Spleen (tissue), 11 donors: ENCODE measurements at regions not wholly inside any gene's neighbourhood (a gene's known extent, or its start where the extent isn't known, plus 50 kb on each side); places are given as distances from the start of the nearest gene placed in this dataset.

Source experiments
- DNase-seq: peaks from one replicate; pipeline ENCODE4 v3.0.0-alpha.2; 2020
- H3K27ac ChIP-seq, 8 donors: fragments of 200-600 bp; sonication (generic) in 7 of 8; 1 replicate in 4 of 8; 2 replicates in 4 of 8; pipeline versions ENCODE4 v1.5.0 to v1.8.0; 2016 to 2021; ENCODE audit warnings: inconsistent platforms in 4 of 8, mild to moderate bottlenecking in 4 of 8, moderate library complexity in 1 of 8
- H3K27me3 ChIP-seq, 7 donors: fragments of 200-600 bp; sonication (generic) in 6 of 7; replicated peaks in 1 of 7; 1 replicate in 4 of 7; 2 replicates in 3 of 7; pipeline versions ENCODE4 v1.5.0 to v1.8.0; 2016 to 2021; ENCODE audit warnings: inconsistent platforms in 3 of 7, mild to moderate bottlenecking in 1 of 7
- H3K36me3 ChIP-seq, 6 donors: fragments of 200-600 bp; sonication (generic) in 5 of 6; 1 replicate in 4 of 6; 2 replicates in 2 of 6; pipeline versions ENCODE4 v1.5.0 to v1.8.0; 2016 to 2021; ENCODE audit warnings: inconsistent platforms in 2 of 6
- H3K4me1 ChIP-seq, 6 donors: fragments of 200-600 bp; sonication (generic) in 5 of 6; 1 replicate in 3 of 6; 2 replicates in 3 of 6; pipeline versions ENCODE4 v1.5.0 to v1.8.0; 2016 to 2021; ENCODE audit warnings: inconsistent platforms in 3 of 6
- H3K4me3 ChIP-seq, 8 donors: fragments of 200-600 bp; sonication (generic) in 7 of 8; 1 replicate in 4 of 8; 2 replicates in 4 of 8; pipeline versions ENCODE4 v1.5.0 to v1.8.0; 2016 to 2021; ENCODE audit warnings: inconsistent platforms in 4 of 8, mild to moderate bottlenecking in 4 of 8, moderate library complexity in 2 of 8
- H3K9me3 ChIP-seq, 8 donors: fragments of 200-600 bp; sonication (generic) in 7 of 8; 1 replicate in 4 of 8; 2 replicates in 4 of 8; pipeline versions ENCODE4 v1.5.0 to v1.8.0; 2016 to 2021; ENCODE audit warnings: inconsistent platforms in 4 of 8
- POLR2A ChIP-seq, 3 donors: fragments of 450-650 bp; IDR thresholded peaks; one replicate each; pipeline ENCODE4 v1.5.1; 2017; ENCODE audit warnings: antibody characterized with exemption in 3 of 3, mild to moderate bottlenecking in 1 of 3
- POLR2AphosphoS5 ChIP-seq, 3 donors: sonication (generic); formaldehyde crosslinking; IDR thresholded peaks; one replicate each; pipeline ENCODE4 v1.5.1; 2017; ENCODE audit warnings: antibody characterized with exemption in 3 of 3
- WGBS, 5 donors: extraction: QIAGEN DNeasy Blood & Tissue Kit in 3 of 5; methylation state at CpG; one replicate each; pipeline versions ENCODE4 v1.1.5 to v1.1.7; 2013 to 2018; 5-methylcytosine and 5-hydroxymethylcytosine counted together
- intact Hi-C: fragments of 100-400 bp; cut with DNase I; formaldehyde crosslinking; loops from one replicate; pipeline ENCODE4 v1.15.0; 2023; ENCODE audit warnings: low total_unique reads
- TF ChIP-seq, protein P1 (sequence below), 11 experiments: fragments of 200-600 bp in 7 of 11; fragments of 450-650 bp in 4 of 11; sonication (generic) in 4 of 11; IDR thresholded peaks in 8 of 11; conservative IDR thresholded peaks in 3 of 11; 1 replicate in 7 of 11; 2 replicates in 4 of 11; pipeline versions ENCODE4 v1.4.0 to v1.8.0; 2016 to 2021; ENCODE audit warnings: antibody characterized with exemption in 11 of 11, inconsistent platforms in 4 of 11, mild to moderate bottlenecking in 1 of 11
- donor health status: healthy with polysubstance abuse.
- donor health status: DM: no; HTN: no; CAD: no; lungs with moderate emphysema.
- donor health status: DM: no; HTN: no; CAD: no.
- donor health status: Bipolar disorder and iron deficiency.
- donor health status: healthy.
- donor health status: DM: no; HTN: no; CAD: no.
- donor health status: DM: yes; HTN: yes; CAD: no.

DNA sequence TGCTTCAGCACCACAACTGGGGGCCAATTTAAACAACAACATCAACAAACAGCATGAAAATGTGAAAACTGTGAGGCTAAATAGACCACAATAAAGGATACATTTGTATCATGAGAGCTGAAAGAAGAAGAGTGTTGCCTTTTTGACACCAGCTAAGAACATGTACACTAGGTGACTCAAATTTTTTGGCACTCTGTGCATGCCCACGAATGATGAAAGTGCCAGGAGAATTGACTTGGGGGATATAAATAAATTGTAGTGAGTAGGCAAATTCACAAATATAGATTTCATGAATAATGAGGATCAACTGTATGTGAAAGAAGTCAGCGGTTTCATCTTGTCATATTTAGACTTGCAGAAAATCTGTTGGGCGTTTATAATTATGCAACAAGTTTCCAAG, 1388.0 kb upstream of the LRRTM1 start:
- Histone ChIP-seq H3K9me3 (peaks cover 0 to 29% (median 10%) of the 10 kb centered on the region in 8 donors), H3K4me1 (no peaks in the 10 kb centered on the region), H3K27me3 (no peaks in the 10 kb centered on the region), H3K27ac (no peak overlapping the region), H3K4me3 (no peak overlapping the region), H3K36me3 (no peaks in the 10 kb centered on the region)
- intact Hi-C loops, result no loop called here
- WGBS, 5 donors, result 73 to 87% (median 78%) methylated on average over 3 of the region's 3 CpGs
- TF ChIP-seq POLR2A (IDR thresholded peaks at IDR 0.05) (no peak), POLR2AphosphoS5 (IDR thresholded peaks at IDR 0.05) (no peak)
- TF ChIP-seq, protein P1, sequence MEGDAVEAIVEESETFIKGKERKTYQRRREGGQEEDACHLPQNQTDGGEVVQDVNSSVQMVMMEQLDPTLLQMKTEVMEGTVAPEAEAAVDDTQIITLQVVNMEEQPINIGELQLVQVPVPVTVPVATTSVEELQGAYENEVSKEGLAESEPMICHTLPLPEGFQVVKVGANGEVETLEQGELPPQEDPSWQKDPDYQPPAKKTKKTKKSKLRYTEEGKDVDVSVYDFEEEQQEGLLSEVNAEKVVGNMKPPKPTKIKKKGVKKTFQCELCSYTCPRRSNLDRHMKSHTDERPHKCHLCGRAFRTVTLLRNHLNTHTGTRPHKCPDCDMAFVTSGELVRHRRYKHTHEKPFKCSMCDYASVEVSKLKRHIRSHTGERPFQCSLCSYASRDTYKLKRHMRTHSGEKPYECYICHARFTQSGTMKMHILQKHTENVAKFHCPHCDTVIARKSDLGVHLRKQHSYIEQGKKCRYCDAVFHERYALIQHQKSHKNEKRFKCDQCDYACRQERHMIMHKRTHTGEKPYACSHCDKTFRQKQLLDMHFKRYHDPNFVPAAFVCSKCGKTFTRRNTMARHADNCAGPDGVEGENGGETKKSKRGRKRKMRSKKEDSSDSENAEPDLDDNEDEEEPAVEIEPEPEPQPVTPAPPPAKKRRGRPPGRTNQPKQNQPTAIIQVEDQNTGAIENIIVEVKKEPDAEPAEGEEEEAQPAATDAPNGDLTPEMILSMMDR (IDR thresholded peaks at IDR 0.05 in 8 of 11, conservative IDR thresholded peaks at IDR 0.05 in 3 of 11), result no peak
- no peak for DNase-seq

DNA sequence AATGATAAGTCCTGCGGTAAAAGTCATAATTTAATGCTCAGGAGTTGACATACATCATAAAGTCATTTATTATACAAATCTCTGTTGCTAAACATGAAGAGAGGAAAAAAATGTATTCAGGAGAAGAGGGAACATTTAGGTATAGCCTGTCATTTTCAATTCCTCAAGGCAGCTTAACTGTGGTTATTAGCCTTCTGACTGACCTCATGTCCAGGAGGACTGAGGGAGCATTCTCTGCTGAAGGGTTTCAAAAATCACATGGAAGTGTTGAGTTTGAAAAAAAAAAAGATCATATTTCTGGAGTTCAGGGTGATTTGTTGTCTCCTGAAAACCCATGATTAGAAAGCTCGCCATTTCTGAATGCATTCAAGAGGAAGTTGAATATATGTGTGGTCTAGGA, 1371.1 kb upstream of the LRRTM1 start:
- intact Hi-C loops, result no loop called here
- Histone ChIP-seq H3K4me3 (no peak overlapping the region), H3K9me3 (peaks cover 0 to 8% (median 0%) of the 10 kb centered on the region in 8 donors), H3K36me3 (no peaks in the 10 kb centered on the region), H3K4me1 (no peaks in the 10 kb centered on the region), H3K27ac (no peak overlapping the region), H3K27me3 (no peaks in the 10 kb centered on the region)
- no peak for DNase-seq
- 43 to 58% (median 44%) methylated on average over 2 of the region's 2 CpGs for WGBS, 5 donors
- TF ChIP-seq POLR2A (IDR thresholded peaks at IDR 0.05), result no peak
- no peak for TF ChIP-seq POLR2AphosphoS5 (IDR thresholded peaks at IDR 0.05)
- TF ChIP-seq, protein P1 (IDR thresholded peaks at IDR 0.05 in 8 of 11, conservative IDR thresholded peaks at IDR 0.05 in 3 of 11), result no peak

DNA sequence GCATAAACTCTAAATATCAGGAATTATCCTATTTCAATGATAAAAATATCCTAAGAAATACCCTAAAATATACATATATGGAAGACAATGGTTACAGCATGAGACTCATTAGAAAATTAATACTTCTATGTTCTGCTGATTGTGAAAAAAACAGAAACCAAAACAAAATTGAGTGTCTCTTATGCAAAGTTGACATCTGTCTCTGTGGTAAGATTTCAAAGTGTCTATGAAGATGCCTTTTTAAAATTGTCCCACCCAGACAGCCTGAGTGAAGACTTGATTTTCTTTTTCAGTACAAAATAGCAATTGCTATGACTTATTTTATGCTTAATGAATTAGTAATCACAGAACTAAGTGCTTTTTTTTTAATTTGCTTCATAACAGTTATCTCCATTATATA, 1368.4 kb upstream of the LRRTM1 start:
- Histone ChIP-seq H3K36me3 (no peaks in the 10 kb centered on the region), H3K27ac (no peak overlapping the region), H3K4me3 (no peak overlapping the region), H3K27me3 (no peaks in the 10 kb centered on the region), H3K4me1 (no peaks in the 10 kb centered on the region), H3K9me3 (no peaks in the 10 kb centered on the region)
- intact Hi-C loops, result no loop called here
- DNase-seq, result no peak
- TF ChIP-seq, protein P1 (IDR thresholded peaks at IDR 0.05 in 8 of 11, conservative IDR thresholded peaks at IDR 0.05 in 3 of 11), result no peak
- TF ChIP-seq POLR2AphosphoS5 (IDR thresholded peaks at IDR 0.05), result no peak
- TF ChIP-seq POLR2A (IDR thresholded peaks at IDR 0.05), result no peak

DNA sequence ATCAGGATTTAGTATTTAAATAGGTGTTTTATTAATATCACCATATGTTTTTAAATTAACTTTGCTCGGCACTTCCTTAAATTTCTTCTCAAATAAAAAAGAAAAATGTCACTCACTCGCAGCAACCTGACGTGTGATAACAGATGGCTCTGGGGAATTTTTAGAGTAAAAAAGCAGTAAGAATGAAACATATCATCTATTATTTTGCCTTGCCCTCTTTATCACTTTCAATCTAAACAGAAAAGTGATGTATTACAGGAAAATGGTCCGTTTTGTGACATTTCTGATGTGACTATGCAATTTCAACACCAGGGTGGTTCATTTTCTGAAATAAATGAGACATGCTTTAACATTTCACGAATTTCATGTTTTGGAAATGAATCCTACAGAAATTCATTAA, 1368.0 kb upstream of the LRRTM1 start:
- H3K27ac ChIP-seq, result no peak overlapping the region
- no peak for DNase-seq
- no peaks in the 10 kb centered on the region for H3K27me3 ChIP-seq
- WGBS, 5 donors, result 16 to 35% (median 20%) methylated on average over 5 of the region's 5 CpGs
- TF ChIP-seq POLR2A (IDR thresholded peaks at IDR 0.05) (no peak), POLR2AphosphoS5 (IDR thresholded peaks at IDR 0.05) (no peak)
- TF ChIP-seq, protein P1 (IDR thresholded peaks at IDR 0.05 in 8 of 11, conservative IDR thresholded peaks at IDR 0.05 in 3 of 11), result no peak
- H3K9me3 ChIP-seq, result no peaks in the 10 kb centered on the region
- H3K4me3 ChIP-seq, result no peak overlapping the region
- intact Hi-C loops, result no loop called here
- no peaks in the 10 kb centered on the region for H3K36me3 ChIP-seq
- H3K4me1 ChIP-seq, result no peaks in the 10 kb centered on the region
